BLaER1 (cell line): ENCODE measurements at regions not wholly inside any gene's neighbourhood (a gene's known extent, or its start where the extent isn't known, plus 50 kb on each side); places are given as distances from the start of the nearest gene placed in this dataset.

Experiments
- H3K27ac ChIP-seq: shearing (Covaris generic); formaldehyde crosslinking; 2 replicates; pipeline ENCODE4 v1.8.1; 2022
- H3K27me3 ChIP-seq: shearing (Covaris generic); formaldehyde crosslinking; 2 replicates; pipeline ENCODE4 v1.8.1; 2022
- H3K36me3 ChIP-seq: shearing (Covaris generic); formaldehyde crosslinking; 2 replicates; pipeline ENCODE4 v1.8.1; 2022
- H3K4me1 ChIP-seq: shearing (Covaris generic); formaldehyde crosslinking; 2 replicates; pipeline ENCODE4 v1.8.1; 2022
- H3K4me2 ChIP-seq: shearing (Covaris generic); formaldehyde crosslinking; 2 replicates; pipeline ENCODE4 v1.8.1; 2022
- H3K4me3 ChIP-seq: shearing (Covaris generic); formaldehyde crosslinking; 2 replicates; pipeline ENCODE4 v1.8.1; 2022
- H3K9ac ChIP-seq: shearing (Covaris generic); formaldehyde crosslinking; 2 replicates; pipeline ENCODE4 v1.8.1; 2022
- H3K9me3 ChIP-seq: shearing (Covaris generic); formaldehyde crosslinking; 2 replicates; pipeline ENCODE4 v1.8.1; 2022
- H4K20me1 ChIP-seq: shearing (Covaris generic); formaldehyde crosslinking; 2 replicates; pipeline ENCODE4 v1.8.1; 2022
- Cebpa-rat ChIP-seq: shearing (Covaris generic); IDR thresholded peaks from 2 replicates; pipeline ENCODE4 v1.8.1; 2022

GRCh38 chr13:40076765-40077362, 421.4 kb downstream of the COG6 start:
- no peak overlapping the region for H3K4me2 ChIP-seq
- no peak overlapping the region for H3K27ac ChIP-seq
- H4K20me1 ChIP-seq: no peaks in the 10 kb centered on the region
- H3K9ac ChIP-seq: no peak overlapping the region
- no peaks in the 10 kb centered on the region for H3K36me3 ChIP-seq
- no peak for TF ChIP-seq Cebpa-rat
- no peaks in the 10 kb centered on the region for H3K4me1 ChIP-seq
- H3K4me3 ChIP-seq: no peak overlapping the region
- no peaks in the 10 kb centered on the region for H3K27me3 ChIP-seq
- peaks cover 14% of the 10 kb centered on the region for H3K9me3 ChIP-seq

GRCh38 chr13:40077396-40078027, 422.1 kb downstream of the COG6 start:
- TF ChIP-seq Cebpa-rat: no peak
- Histone ChIP-seq H3K36me3 (no peaks in the 10 kb centered on the region), H3K9me3 (peaks cover 14% of the 10 kb centered on the region), H3K4me1 (no peaks in the 10 kb centered on the region), H3K27me3 (no peaks in the 10 kb centered on the region), H3K9ac (no peak overlapping the region), H3K4me2 (no peak overlapping the region), H4K20me1 (no peaks in the 10 kb centered on the region), H3K4me3 (no peak overlapping the region), H3K27ac (no peak overlapping the region)

GRCh38 chr13:40079721-40080120, 424.3 kb downstream of the COG6 start:
- H3K27ac ChIP-seq: no peak overlapping the region

GRCh38 chr13:40080676-40081075, 425.2 kb downstream of the COG6 start:
- H3K9ac ChIP-seq: no peak overlapping the region
- no peak for TF ChIP-seq Cebpa-rat
- peaks cover 14% of the 10 kb centered on the region for H3K9me3 ChIP-seq
- H3K4me2 ChIP-seq: no peak overlapping the region
- H4K20me1 ChIP-seq: no peaks in the 10 kb centered on the region
- no peaks in the 10 kb centered on the region for H3K36me3 ChIP-seq
- H3K27ac ChIP-seq: no peak overlapping the region
- no peak overlapping the region for H3K4me3 ChIP-seq
- no peaks in the 10 kb centered on the region for H3K27me3 ChIP-seq
- no peaks in the 10 kb centered on the region for H3K4me1 ChIP-seq

More at GRCh38 chr13:40079721-40080120, 424.3 kb downstream of the COG6 start:
- no peak overlapping the region for H3K4me3 ChIP-seq
- no peaks in the 10 kb centered on the region for H3K4me1 ChIP-seq
- no peaks in the 10 kb centered on the region for H4K20me1 ChIP-seq
- peaks cover 14% of the 10 kb centered on the region for H3K9me3 ChIP-seq
- no peak for TF ChIP-seq Cebpa-rat
- no peak overlapping the region for H3K9ac ChIP-seq
- H3K27me3 ChIP-seq: no peaks in the 10 kb centered on the region
- H3K36me3 ChIP-seq: no peaks in the 10 kb centered on the region
- no peak overlapping the region for H3K4me2 ChIP-seq

GRCh38 chr13:40082639-40083038, 427.2 kb downstream of the COG6 start:
- H3K27ac ChIP-seq: no peak overlapping the region
- no peak overlapping the region for H3K4me3 ChIP-seq
- peaks cover 8% of the 10 kb centered on the region for H3K9me3 ChIP-seq
- no peak for TF ChIP-seq Cebpa-rat
- no peak overlapping the region for H3K4me2 ChIP-seq
- no peaks in the 10 kb centered on the region for H3K4me1 ChIP-seq
- no peak overlapping the region for H3K9ac ChIP-seq
- H4K20me1 ChIP-seq: no peaks in the 10 kb centered on the region
- H3K36me3 ChIP-seq: no peaks in the 10 kb centered on the region
- no peaks in the 10 kb centered on the region for H3K27me3 ChIP-seq

- Histone ChIP-seq H3K4me2 (no peak overlapping the region), H3K9me3 (peaks cover 5% of the 10 kb centered on the region; the same call in 1 of the 2 replicates), H3K36me3 (no peaks in the 10 kb centered on the region), H3K9ac (no peak overlapping the region), H3K4me3 (no peak overlapping the region), H3K27me3 (no peaks in the 10 kb centered on the region), H3K4me1 (no peaks in the 10 kb centered on the region), H4K20me1 (no peaks in the 10 kb centered on the region), H3K27ac (no peak overlapping the region)
- TF ChIP-seq Cebpa-rat: no peak
Measured at GRCh38 chr13:40083841-40084240, 428.4 kb downstream of the COG6 start.

GRCh38 chr13:40084934-40085333, 429.5 kb downstream of the COG6 start:
- Histone ChIP-seq H3K9ac (no peak overlapping the region), H3K27ac (no peak overlapping the region), H3K4me3 (no peak overlapping the region), H3K9me3 (peaks cover 5% of the 10 kb centered on the region; the same call in 1 of the 2 replicates), H3K36me3 (no peaks in the 10 kb centered on the region), H3K27me3 (no peaks in the 10 kb centered on the region), H3K4me1 (no peaks in the 10 kb centered on the region), H3K4me2 (no peak overlapping the region), H4K20me1 (no peaks in the 10 kb centered on the region)
- TF ChIP-seq Cebpa-rat: no peak

- no peak for TF ChIP-seq Cebpa-rat
- no peaks in the 10 kb centered on the region for H3K9me3 ChIP-seq
- no peaks in the 10 kb centered on the region for H3K36me3 ChIP-seq
- no peak overlapping the region for H3K9ac ChIP-seq
- no peaks in the 10 kb centered on the region for H3K4me1 ChIP-seq
- H3K27me3 ChIP-seq: no peaks in the 10 kb centered on the region
- no peaks in the 10 kb centered on the region for H4K20me1 ChIP-seq
- H3K4me3 ChIP-seq: no peak overlapping the region
- no peak overlapping the region for H3K4me2 ChIP-seq
- no peak overlapping the region for H3K27ac ChIP-seq
Measured at GRCh38 chr13:40087091-40088002, 431.9 kb downstream of the COG6 start.

- H3K9me3 ChIP-seq: peaks cover 2% of the 10 kb centered on the region
- H3K27me3 ChIP-seq: no peaks in the 10 kb centered on the region
- H3K9ac ChIP-seq: no peak overlapping the region
- H3K4me1 ChIP-seq: 0 out of 2 replicates have a peak, but pooled peaks cover 6% of the 10 kb centered on the region
- no peak overlapping the region for H3K4me2 ChIP-seq
- H4K20me1 ChIP-seq: no peaks in the 10 kb centered on the region
- H3K27ac ChIP-seq: no peak overlapping the region
- TF ChIP-seq Cebpa-rat: no peak
- H3K4me3 ChIP-seq: no peak overlapping the region
- no peaks in the 10 kb centered on the region for H3K36me3 ChIP-seq
Measured at GRCh38 chr13:40094056-40094455, 438.6 kb downstream of the COG6 start.
